Fibroblast of skin of back (primary cell): ENCODE measurements at regions not wholly inside any gene's neighbourhood (a gene's known extent, or its start where the extent isn't known, plus 50 kb on each side); places are given as distances from the start of the nearest gene placed in this dataset.
"Not testable (repeated sequence)": the region's sequence is repeated elsewhere in the genome, so short reads cannot be mapped to it uniquely, and the experiment has no call there.

Experiments
- DNase-seq: peaks from one replicate; pipeline ENCODE4 v3.0.0-alpha.2; 2013

DNA sequence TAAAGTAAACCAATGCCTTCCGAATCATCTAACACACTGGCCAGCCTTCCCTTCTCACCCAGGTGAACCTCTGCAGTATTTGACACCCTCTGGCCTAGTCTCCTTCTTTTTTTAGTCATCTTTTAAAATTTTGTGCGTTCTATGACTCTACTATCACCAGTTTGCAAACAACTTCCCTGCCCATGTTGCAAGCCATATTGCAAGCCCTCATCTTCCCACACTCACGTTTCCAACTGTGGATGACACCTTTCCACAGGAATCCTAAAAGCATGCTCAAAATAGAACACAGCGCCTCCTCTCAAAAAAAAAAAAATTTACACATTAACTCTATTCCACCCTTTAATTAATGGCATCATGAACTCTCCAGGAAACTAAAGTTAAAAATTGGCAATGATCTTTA lies 440.1 kb downstream of the EFNB2 start:
- no peak for DNase-seq

GRCh38 chr13:106090001-106090400 lies 445.5 kb downstream of the EFNB2 start:
- no peak for DNase-seq

DNA sequence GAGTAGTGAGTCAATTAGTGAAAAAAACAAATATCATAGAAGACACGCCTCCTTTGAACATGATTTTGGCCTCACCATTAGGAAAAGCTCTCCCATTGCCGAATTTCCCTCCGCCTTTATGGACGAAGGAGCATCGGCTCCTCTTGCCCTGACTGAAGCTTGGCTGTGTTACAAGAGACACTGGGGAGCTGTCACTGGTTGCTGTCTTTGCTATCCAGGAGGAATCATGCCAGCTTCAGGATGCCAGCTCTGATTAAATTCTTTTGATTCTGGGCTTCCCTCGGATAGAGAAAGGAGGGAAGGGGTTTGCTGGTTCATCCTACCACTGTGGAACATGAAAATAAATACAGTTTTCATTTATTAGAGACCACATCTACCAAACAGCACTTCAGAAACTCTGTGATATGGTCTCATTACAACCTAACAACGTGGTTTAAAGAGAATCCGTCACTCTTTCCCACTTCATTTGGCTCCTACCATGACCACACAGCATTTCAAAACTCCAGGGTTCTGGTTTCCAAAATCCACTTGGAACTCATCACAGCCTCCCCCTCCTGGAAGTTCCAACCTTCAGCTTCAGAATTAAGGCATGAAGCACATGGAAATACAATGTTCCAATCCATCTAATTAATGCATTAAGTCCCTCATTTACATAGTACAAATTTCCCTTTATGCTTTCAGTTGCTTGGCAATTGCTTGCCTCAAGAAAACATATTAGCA lies 446.0 kb downstream of the EFNB2 start:
- no peak for DNase-seq

DNA sequence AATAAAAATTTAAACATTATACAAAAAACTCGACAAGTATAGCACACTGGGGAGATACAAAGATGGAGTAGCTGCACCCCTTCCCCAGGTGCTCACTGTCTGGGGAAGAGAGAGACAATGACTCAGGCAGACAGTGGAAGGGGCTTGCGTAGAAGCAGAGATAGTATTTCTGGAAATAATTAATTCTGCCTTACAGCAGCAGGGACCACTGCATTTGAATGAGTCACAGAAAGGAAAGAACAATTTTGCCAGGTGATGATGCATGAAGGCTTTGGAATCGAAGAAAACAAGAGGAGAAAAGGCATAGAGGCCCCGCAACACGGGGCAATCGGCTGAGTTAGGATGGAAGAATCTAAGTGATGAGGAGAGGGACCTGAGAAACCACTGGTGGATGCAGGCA lies 447.4 kb downstream of the EFNB2 start:
- DNase-seq, result no peak

DNA sequence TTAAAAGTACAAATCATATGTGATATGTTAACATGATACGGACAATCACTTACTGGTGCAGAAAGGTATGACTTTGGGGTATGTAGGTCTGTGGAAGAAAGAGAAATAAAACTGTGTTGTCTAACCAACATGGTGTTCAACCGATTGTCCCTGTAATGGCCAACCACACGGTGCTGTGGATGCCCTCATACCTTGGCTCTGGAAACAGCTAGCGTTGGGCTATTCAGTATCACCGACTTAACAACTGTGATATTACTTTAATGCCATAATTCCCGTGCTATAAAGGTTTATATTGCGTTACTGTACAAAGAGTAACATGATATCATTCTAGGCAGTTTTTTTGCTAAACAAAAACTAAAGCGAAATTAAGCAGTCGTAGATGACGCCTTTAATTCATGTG lies 448.3 kb downstream of the EFNB2 start:
- DNase-seq, result no peak

GRCh38 chr13:106083620-106084350 lies 451.7 kb downstream of the EFNB2 start:
- peak; percentile 58 for DNase-seq

DNA sequence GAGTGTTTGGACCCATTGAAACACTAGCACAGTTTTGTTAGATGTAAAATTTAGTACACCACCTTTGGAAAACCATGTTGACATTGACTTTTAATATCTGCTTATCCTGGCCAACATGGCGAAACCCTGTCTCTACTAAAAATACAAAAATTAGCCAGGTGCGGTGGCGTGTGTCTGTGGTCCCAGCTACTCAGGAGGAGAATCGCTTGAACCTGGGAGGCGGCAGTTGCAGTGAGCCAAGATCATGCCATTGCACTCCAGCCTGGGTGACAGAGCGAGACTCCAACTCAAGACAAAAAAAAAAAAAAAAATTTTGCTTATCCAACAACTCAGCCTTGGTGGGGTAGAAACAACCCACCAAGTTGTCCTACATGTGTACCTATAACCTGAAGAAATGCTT lies 454.2 kb downstream of the EFNB2 start:
- not testable (repeated sequence) for DNase-seq

- peak; percentile 51 for DNase-seq
Observed at GRCh38 chr13:106078191-106078590, 457.3 kb downstream of the EFNB2 start.

GRCh38 chr13:106077017-106077416 lies 458.4 kb downstream of the EFNB2 start:
- no peak for DNase-seq

GRCh38 chr13:106072014-106072413 lies 463.4 kb downstream of the EFNB2 start:
- DNase-seq, result no peak

DNA sequence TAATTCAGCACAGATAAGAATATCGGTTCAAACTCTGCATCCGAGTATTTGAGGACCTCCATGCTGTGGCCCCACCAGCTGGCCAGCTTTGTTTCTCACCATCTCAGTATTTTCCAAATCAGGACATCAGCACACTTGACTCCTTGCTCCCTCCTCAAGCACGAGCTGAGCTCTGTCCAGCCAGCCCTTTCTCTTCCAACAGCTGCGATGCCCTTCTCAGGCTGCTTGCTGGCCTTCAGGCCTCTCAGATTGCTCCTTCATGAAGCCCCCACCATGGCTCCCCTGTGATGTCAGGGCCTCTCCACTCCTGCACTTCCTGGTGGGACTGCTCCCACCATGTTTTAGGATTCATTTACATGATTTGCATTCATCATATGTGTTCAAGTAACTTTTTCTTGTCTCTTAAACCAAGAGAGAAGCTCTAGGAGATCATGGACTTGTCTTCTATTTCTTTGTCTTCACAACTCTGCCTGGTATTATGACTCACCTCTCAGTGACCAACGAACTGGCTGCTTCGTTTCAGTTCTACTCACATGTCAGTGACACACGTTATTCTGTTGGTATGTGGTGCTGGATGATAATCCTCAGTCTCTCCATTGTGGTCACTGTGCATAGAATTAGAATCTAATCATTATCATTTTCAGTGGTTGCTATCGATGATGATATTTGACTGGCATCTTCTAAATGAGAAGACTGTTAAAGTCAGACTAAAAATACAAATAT lies 471.7 kb downstream of the EFNB2 start:
- DNase-seq, result peak; percentile 85

- no peak for DNase-seq
Observed at GRCh38 chr13:106061781-106062180, 473.7 kb downstream of the EFNB2 start.

DNA sequence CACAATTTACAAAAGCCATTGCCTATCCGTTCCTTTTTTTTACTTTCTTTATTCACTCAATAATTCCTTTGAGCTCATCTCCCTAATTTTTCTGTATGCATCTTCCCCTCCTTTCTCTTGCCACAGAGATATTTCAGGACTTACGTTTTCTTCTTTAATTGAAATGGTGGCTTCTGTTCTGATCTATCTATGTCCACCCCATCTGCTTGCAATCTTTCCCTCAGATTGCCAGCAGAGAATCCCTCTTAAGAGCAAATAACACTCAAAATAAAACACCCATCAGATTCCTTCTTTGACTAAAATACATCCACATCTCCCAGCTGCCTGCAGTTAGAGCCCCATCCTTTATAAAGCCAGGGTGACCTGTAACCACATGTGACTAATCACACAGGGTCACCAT lies 478.6 kb downstream of the EFNB2 start:
- DNase-seq, result no peak

- no peak for DNase-seq
Observed at GRCh38 chr13:106052200-106052767, 483.2 kb downstream of the EFNB2 start.

- no peak for DNase-seq
Observed at GRCh38 chr13:106049171-106049570, 486.3 kb downstream of the EFNB2 start.

DNA sequence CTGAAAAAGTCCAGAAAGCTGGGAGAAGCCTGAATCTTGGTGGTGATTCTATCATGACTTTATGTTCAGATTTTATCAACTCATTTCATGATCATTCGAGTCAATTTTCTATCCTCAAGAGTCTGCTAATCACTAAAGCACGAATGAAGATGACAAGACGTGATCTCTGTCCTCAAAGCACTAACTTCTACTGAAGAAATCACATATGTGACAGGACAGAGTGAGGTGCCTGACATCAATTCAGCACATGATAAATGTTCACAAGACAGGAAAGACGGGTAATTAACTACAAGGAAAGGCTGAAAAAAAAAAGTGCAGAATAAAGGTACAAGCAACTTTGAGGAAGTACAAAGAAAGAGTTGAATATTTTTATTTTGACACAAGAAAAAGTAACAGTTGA lies 487.1 kb downstream of the EFNB2 start:
- no peak for DNase-seq

GRCh38 chr13:106047859-106048258 lies 487.6 kb downstream of the EFNB2 start:
- peak; percentile 80 for DNase-seq

DNA sequence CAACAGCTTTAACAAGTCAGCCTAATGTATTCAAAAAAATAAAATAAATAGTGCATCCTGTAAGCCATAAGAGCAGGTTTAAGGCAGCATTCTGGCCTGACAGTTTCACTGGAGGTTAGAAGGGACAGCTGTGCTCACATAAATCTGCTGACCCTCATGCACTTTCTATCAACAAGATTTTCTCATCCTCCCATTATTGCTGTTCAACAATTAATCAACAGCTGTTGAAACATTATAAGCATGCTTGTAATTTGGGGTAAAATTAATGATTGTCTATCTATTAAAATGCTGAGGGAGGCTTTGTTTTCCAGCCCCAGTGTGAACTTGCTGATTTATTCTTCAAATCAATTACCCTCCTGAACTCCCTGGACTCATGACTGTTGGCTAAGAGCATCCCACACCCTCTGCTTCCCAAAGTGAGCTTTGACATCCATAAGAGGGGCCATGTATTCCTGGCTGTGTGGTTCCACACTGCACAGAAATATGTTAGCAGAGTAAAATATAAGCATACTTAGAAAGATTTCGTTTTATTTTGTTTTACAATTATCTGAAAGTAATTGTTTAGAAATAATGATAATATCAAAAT lies 492.4 kb downstream of the EFNB2 start:
- DNase-seq, result no peak

- no peak for DNase-seq
Observed at GRCh38 chr13:106041445-106041844, 494.0 kb downstream of the EFNB2 start.

DNA sequence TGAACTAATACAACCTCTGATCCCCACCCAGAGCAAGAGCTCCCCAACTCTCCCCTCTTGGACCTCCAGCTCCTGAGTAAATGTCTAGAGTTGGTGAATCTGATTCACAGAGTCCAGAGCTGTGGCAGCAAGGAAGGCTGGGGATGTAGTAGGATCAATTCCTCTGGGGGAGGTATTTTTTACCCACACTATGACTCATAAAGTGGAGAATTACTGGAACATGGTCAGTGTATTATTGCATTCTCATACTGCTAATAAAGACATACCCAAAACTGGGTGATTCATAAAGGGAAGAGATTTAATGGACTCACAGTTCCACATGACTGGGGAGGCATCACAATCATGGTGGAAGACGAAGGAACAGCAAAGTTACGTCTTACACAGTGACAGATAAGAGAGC lies 496.7 kb downstream of the EFNB2 start:
- peak; percentile 95 for DNase-seq

GRCh38 chr13:106036870-106037269 lies 498.6 kb downstream of the EFNB2 start:
- no peak for DNase-seq

DNA sequence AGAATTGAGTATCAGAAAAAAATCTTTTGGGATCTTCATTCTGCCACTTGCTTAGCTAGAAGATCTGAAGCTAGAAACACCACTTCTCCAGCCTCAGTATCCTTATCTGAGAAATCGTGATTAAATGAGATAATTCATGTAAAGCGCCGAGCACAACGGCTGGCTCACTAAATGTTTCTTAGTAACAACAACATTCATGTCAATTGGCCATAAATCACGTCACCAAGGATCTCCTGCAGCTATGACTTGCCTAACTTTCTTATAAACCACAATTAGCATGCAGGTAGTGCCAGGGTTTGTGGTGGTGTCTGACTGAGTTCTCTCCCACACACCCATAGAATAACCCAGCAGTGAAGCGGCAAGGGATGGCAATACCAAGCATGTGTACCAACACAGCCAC lies 501.3 kb downstream of the EFNB2 start:
- DNase-seq, result no peak

- DNase-seq, result peak; percentile 54
Observed at GRCh38 chr13:106033659-106034058, 501.8 kb downstream of the EFNB2 start.
